ENCODE measurements at regions not wholly inside any gene's neighbourhood (a gene's known extent, or its start where the extent isn't known, plus 50 kb on each side); places are given as distances from the start of the nearest gene placed in this dataset.

GRCh38 chr20:4413314-4414049 is 164.4 kb upstream of the ADRA1D start:
- TF ChIP-seq CTCF (IDR thresholded peaks at IDR 0.05; ENCODE audit: control extremely low read depth in 1 of 3, insufficient read depth in 1 of 3, low read depth in 1 of 3, low read length in 3 of 3) = no peak
- TF ChIP-seq ATF2 (IDR thresholded peaks at IDR 0.05; ENCODE audit: low read length) = no peak
- no peak for TF ChIP-seq SIRT6 (IDR thresholded peaks at IDR 0.05; ENCODE audit: low read length)
- TF ChIP-seq SP4 (IDR thresholded peaks at IDR 0.05; ENCODE audit: low read length) = no peak
- TF ChIP-seq FOSL1 (IDR thresholded peaks at IDR 0.05; ENCODE audit: insufficient read depth, low read depth, low read length) = no peak
- no peak for TF ChIP-seq TAF7 (optimal IDR thresholded peaks at IDR 0.05; ENCODE audit: borderline replicate concordance, low read depth, low read length)
- no peak for TF ChIP-seq PHF8 (conservative IDR thresholded peaks at IDR 0.05; ENCODE audit: low read depth, low read length)
- no peak for TF ChIP-seq EZH2 (IDR thresholded peaks at IDR 0.05; ENCODE audit: low read depth, low read length, severe bottlenecking)

Data from H1 (cell line).